GM23248 (cell line): ENCODE measurements at regions not wholly inside any gene's neighbourhood (a gene's known extent, or its start where the extent isn't known, plus 50 kb on each side); places are given as distances from the start of the nearest gene placed in this dataset.

Source experiments
- EZH2 ChIP-seq: fragments of 200-600 bp; sonication (generic); IDR thresholded peaks from 2 replicates; pipeline ENCODE4 v1.6.1; 2018; ENCODE audit warnings: antibody characterized with exemption, mild to moderate bottlenecking; ENCODE audit not compliant: insufficient read depth, poor library complexity, severe bottlenecking
- EZH2phosphoT487 ChIP-seq: fragments of 200-600 bp; sonication (generic); IDR thresholded peaks from 2 replicates; pipeline ENCODE4 v1.6.1; 2018; ENCODE audit warnings: antibody characterized with exemption, moderate library complexity, mild to moderate bottlenecking, low read depth; ENCODE audit not compliant: insufficient read depth

- TF ChIP-seq EZH2 = no peak
- no peak for TF ChIP-seq EZH2phosphoT487
Observed at GRCh38 chr2:146040051-146040450, 1520.1 kb upstream of the ZEB2 start.
